MM.1S (cell line): ENCODE measurements at regions not wholly inside any gene's neighbourhood (a gene's known extent, or its start where the extent isn't known, plus 50 kb on each side); places are given as distances from the start of the nearest gene placed in this dataset.

Source experiments
- DNase-seq: peaks from one replicate; pipeline ENCODE4 v3.0.0-alpha.2; 2015
- H2AFZ ChIP-seq: fragments of 300-600 bp; sonication (generic); 2 replicates; pipeline ENCODE4 v1.6.0; 2016; ENCODE audit warnings: antibody characterized with exemption, low read length
- H3F3A ChIP-seq: fragments of 300-600 bp; sonication (generic); 2 replicates; pipeline ENCODE4 v1.6.1; 2016; ENCODE audit warnings: mild to moderate bottlenecking, antibody characterized with exemption, low read length, moderate library complexity, mixed read lengths; ENCODE audit not compliant: insufficient read depth
- H3K27ac ChIP-seq: fragments of 300-600 bp; sonication (generic); 2 replicates; pipeline ENCODE4 v1.5.1; 2016; ENCODE audit warnings: mild to moderate bottlenecking, low read length
- H3K27me3 ChIP-seq: fragments of 300-600 bp; sonication (generic); replicated peaks from 2 replicates; pipeline ENCODE4 v1.6.0; 2016; ENCODE audit warnings: low read length; ENCODE audit not compliant: insufficient read depth
- H3K36me3 ChIP-seq: fragments of 300-600 bp; sonication (generic); replicated peaks from 2 replicates; pipeline ENCODE4 v1.6.1; 2016; ENCODE audit warnings: mild to moderate bottlenecking, low read length, mixed read lengths; ENCODE audit not compliant: insufficient read depth
- H3K4me1 ChIP-seq: fragments of 300-600 bp; sonication (generic); 2 replicates; pipeline ENCODE4 v1.6.1; 2016; ENCODE audit warnings: low read length, mixed read lengths
- H3K4me2 ChIP-seq: fragments of 300-600 bp; sonication (generic); 2 replicates; pipeline ENCODE4 v1.6.0; 2016; ENCODE audit warnings: low read depth, low read length
- H3K4me3 ChIP-seq: fragments of 300-600 bp; sonication (generic); 2 replicates; pipeline ENCODE4 v1.5.1; 2016; ENCODE audit warnings: low read length, mixed read lengths
- H3K79me2 ChIP-seq: fragments of 300-600 bp; sonication (generic); 2 replicates; pipeline ENCODE4 v1.6.1; 2016; ENCODE audit warnings: mixed run types, low read length, mixed read lengths
- H3K9ac ChIP-seq: fragments of 300-600 bp; sonication (generic); 2 replicates; pipeline ENCODE4 v1.6.1; 2016; ENCODE audit warnings: low read length, mixed read lengths
- H3K9me2 ChIP-seq: fragments of 300-600 bp; sonication (generic); replicated peaks from 2 replicates; pipeline ENCODE4 v1.6.1; 2016; ENCODE audit warnings: mild to moderate bottlenecking, low read length, mixed read lengths; ENCODE audit not compliant: insufficient read depth
- H3K9me3 ChIP-seq: fragments of 300-600 bp; sonication (generic); replicated peaks from 2 replicates; pipeline ENCODE4 v1.6.1; 2016; ENCODE audit warnings: mild to moderate bottlenecking, low read length, mixed read lengths; ENCODE audit not compliant: insufficient read depth
- H4K20me1 ChIP-seq: fragments of 300-600 bp; sonication (generic); 2 replicates; pipeline ENCODE4 v1.6.1; 2016; ENCODE audit warnings: mild to moderate bottlenecking, low read length, moderate library complexity, mixed read lengths; ENCODE audit not compliant: insufficient read depth
- EZH2 ChIP-seq: fragments of 300-600 bp; sonication (generic); optimal IDR thresholded peaks from 2 replicates; pipeline ENCODE3; 2017; ENCODE audit warnings: low read depth, mild to moderate bottlenecking, antibody characterized with exemption, low read length, mixed read lengths
- EZH2phosphoT487 ChIP-seq: fragments of 300-600 bp; sonication (generic); IDR thresholded peaks from 2 replicates; pipeline ENCODE4 v1.6.1; 2018; ENCODE audit warnings: antibody characterized with exemption, low read length
- TF ChIP-seq, protein P1 (sequence below): fragments of 300-600 bp; sonication (generic); IDR thresholded peaks from 2 replicates; pipeline ENCODE4 v1.5.1; 2016; ENCODE audit warnings: antibody characterized with exemption, low read length, mixed read lengths

GRCh38 chr13:103203735-103204330 lies 137.6 kb upstream of the SLC10A2 start:
- H3K27me3 ChIP-seq, result no peaks in the 10 kb centered on the region
- H3K9ac ChIP-seq, result no peak overlapping the region
- no peaks in the 10 kb centered on the region for H3K79me2 ChIP-seq
- no peaks in the 10 kb centered on the region for H3K36me3 ChIP-seq
- H2AFZ ChIP-seq, result no peak overlapping the region
- no peak overlapping the region for H3K4me2 ChIP-seq
- no peaks in the 10 kb centered on the region for H3K4me1 ChIP-seq
- no peaks in the 10 kb centered on the region for H3K9me3 ChIP-seq
- H3F3A ChIP-seq, result no peaks in the 10 kb centered on the region; the same call in 1 of the 2 replicates
- DNase-seq, result no peak
- TF ChIP-seq, protein P1, sequence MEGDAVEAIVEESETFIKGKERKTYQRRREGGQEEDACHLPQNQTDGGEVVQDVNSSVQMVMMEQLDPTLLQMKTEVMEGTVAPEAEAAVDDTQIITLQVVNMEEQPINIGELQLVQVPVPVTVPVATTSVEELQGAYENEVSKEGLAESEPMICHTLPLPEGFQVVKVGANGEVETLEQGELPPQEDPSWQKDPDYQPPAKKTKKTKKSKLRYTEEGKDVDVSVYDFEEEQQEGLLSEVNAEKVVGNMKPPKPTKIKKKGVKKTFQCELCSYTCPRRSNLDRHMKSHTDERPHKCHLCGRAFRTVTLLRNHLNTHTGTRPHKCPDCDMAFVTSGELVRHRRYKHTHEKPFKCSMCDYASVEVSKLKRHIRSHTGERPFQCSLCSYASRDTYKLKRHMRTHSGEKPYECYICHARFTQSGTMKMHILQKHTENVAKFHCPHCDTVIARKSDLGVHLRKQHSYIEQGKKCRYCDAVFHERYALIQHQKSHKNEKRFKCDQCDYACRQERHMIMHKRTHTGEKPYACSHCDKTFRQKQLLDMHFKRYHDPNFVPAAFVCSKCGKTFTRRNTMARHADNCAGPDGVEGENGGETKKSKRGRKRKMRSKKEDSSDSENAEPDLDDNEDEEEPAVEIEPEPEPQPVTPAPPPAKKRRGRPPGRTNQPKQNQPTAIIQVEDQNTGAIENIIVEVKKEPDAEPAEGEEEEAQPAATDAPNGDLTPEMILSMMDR, result no peak
- no peak for TF ChIP-seq EZH2
- no peak for TF ChIP-seq EZH2phosphoT487
- no peak overlapping the region for H3K27ac ChIP-seq
- no peaks in the 10 kb centered on the region for H3K9me2 ChIP-seq
- H4K20me1 ChIP-seq, result no peaks in the 10 kb centered on the region
- no peak overlapping the region for H3K4me3 ChIP-seq

DNA sequence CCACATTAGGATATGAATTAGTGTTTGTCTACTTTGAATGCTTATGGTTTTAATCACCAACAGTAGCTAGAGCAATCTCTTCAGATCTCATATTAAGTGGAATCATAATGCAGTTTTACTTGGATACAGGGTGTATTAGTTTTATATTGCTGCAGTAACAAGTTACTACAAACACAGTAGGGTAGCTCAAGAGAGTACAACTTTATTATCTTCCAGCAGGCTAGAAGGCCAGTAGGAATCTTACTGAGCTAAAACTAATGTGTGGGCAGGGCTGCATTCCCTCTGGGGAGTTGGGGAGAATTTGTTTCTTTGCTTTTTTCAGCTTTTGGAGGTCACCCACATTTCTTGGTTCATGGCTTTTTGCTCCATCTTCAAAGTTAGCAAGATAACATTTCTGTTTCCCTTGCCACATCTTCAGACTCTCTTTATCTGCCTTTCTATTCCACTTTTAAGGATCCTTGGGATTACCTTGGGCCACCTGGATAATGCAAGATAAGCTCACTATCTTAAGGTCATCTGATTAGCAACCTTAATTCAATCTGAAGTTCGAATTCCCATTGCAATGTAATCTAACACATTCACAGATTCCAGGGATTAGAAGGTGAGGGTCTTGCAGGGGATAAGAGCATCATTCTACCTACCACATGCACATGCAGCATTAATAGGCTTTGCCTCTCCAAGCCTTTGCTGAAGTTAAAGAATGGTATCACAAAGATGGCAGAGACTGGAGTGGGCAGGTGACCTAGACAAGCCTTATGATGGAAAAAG lies 134.1 kb upstream of the SLC10A2 start:
- no peaks in the 10 kb centered on the region for H3K9me3 ChIP-seq
- DNase-seq, result no peak
- no peak overlapping the region for H3K27ac ChIP-seq
- H2AFZ ChIP-seq, result no peak overlapping the region
- no peaks in the 10 kb centered on the region; the same call in 1 of the 2 replicates for H3F3A ChIP-seq
- no peaks in the 10 kb centered on the region for H3K9me2 ChIP-seq
- TF ChIP-seq EZH2 (no peak), EZH2phosphoT487 (no peak)
- TF ChIP-seq, protein P1, result no peak
- no peak overlapping the region for H3K4me3 ChIP-seq
- H3K4me2 ChIP-seq, result no peak overlapping the region
- no peaks in the 10 kb centered on the region for H3K36me3 ChIP-seq
- no peaks in the 10 kb centered on the region for H4K20me1 ChIP-seq
- H3K27me3 ChIP-seq, result no peaks in the 10 kb centered on the region
- H3K79me2 ChIP-seq, result no peaks in the 10 kb centered on the region
- no peak overlapping the region for H3K9ac ChIP-seq
- H3K4me1 ChIP-seq, result no peaks in the 10 kb centered on the region

DNA sequence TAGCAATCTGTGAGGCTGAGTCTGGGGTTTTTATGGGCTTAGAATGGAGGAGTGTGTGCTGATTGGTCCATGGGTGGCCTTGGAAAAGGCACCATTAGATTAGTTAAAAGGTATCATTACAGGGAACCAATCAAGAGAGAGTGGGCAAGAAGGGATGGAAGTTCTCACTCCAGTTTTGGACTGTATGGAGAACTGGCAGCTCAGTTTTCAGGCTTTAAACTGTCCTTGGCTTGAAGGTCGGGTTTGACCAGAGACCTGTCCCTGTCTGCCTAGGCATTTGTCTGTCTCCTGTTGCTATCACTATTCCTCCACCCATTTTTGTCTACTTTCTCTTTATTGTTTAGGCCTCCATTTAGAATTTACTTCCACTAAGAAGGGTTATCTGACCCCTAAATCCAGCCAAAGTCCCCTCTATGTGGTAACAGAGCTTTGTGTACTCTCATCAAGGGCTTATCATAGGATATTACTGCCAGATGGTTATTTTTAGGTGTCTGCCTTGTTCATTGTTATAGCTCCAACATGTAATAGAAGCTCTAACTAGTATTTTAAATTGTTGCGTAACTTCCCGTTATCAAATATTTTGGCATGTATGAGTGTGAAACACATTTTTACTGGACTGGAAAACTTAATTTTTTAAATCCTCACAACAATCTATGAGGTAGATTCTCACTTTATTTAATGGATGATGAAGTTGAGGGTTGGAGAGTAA lies 133.3 kb upstream of the SLC10A2 start:
- no peak overlapping the region for H3K4me3 ChIP-seq
- H3K9me2 ChIP-seq, result no peaks in the 10 kb centered on the region
- no peaks in the 10 kb centered on the region for H4K20me1 ChIP-seq
- no peaks in the 10 kb centered on the region for H3K4me1 ChIP-seq
- no peaks in the 10 kb centered on the region for H3K36me3 ChIP-seq
- no peak overlapping the region for H2AFZ ChIP-seq
- no peaks in the 10 kb centered on the region for H3K9me3 ChIP-seq
- no peak for DNase-seq
- H3K27ac ChIP-seq, result no peak overlapping the region
- no peaks in the 10 kb centered on the region for H3K27me3 ChIP-seq
- H3K4me2 ChIP-seq, result no peak overlapping the region
- H3F3A ChIP-seq, result no peaks in the 10 kb centered on the region; the same call in 1 of the 2 replicates
- TF ChIP-seq EZH2 (no peak), EZH2phosphoT487 (no peak)
- TF ChIP-seq, protein P1, result no peak
- no peak overlapping the region for H3K9ac ChIP-seq
- H3K79me2 ChIP-seq, result no peaks in the 10 kb centered on the region
